ENCODE measurements at regions not wholly inside any gene's neighbourhood (a gene's known extent, or its start where the extent isn't known, plus 50 kb on each side); places are given as distances from the start of the nearest gene placed in this dataset.
"Not testable (repeated sequence)": the region's sequence is repeated elsewhere in the genome, so short reads cannot be mapped to it uniquely, and the experiment has no call there.

GRCh38 chr6:145555084-145555483 lies 180.2 kb downstream of the EPM2A start:
- DNase-seq (ENCODE audit: low spot score) = no peak

- DNase-seq (ENCODE audit: low spot score) = no peak
Observed at GRCh38 chr6:145557474-145557873, 177.8 kb downstream of the EPM2A start.

GRCh38 chr6:145559836-145560235 lies 175.5 kb downstream of the EPM2A start:
- no peak for DNase-seq (ENCODE audit: low spot score)

- no peak for DNase-seq (ENCODE audit: low spot score)
Observed at GRCh38 chr6:145561095-145562072, 173.9 kb downstream of the EPM2A start.

- no peak for DNase-seq (ENCODE audit: low spot score)
Observed at GRCh38 chr6:145562771-145563615, 172.3 kb downstream of the EPM2A start.

GRCh38 chr6:145564553-145564952 lies 170.8 kb downstream of the EPM2A start:
- DNase-seq (ENCODE audit: low spot score) = no peak

GRCh38 chr6:145567684-145568252 lies 167.6 kb downstream of the EPM2A start:
- DNase-seq (ENCODE audit: low spot score) = no peak

- DNase-seq (ENCODE audit: low spot score) = no peak
Observed at GRCh38 chr6:145569140-145569539, 166.2 kb downstream of the EPM2A start.

- DNase-seq (ENCODE audit: low spot score) = not testable (repeated sequence)
Observed at GRCh38 chr6:145570336-145570735, 165.0 kb downstream of the EPM2A start.

GRCh38 chr6:145574269-145574668 lies 161.1 kb downstream of the EPM2A start:
- not testable (repeated sequence) for DNase-seq (ENCODE audit: low spot score)

Data from germinal center (tissue), 1 donor.